EH (cell line): ENCODE measurements at regions not wholly inside any gene's neighbourhood (a gene's known extent, or its start where the extent isn't known, plus 50 kb on each side); places are given as distances from the start of the nearest gene placed in this dataset.
"Not testable (repeated sequence)": the region's sequence is repeated elsewhere in the genome, so short reads cannot be mapped to it uniquely, and the experiment has no call there.

Experiments
- DNase-seq: peaks from one replicate; pipeline ENCODE4 v3.0.0-alpha.2; 2015; ENCODE audit warnings: low read depth

GRCh38 chr19:40940771-40941170 lies 50.3 kb upstream of the CYP2B6 start:
- peak; percentile 39 for DNase-seq

GRCh38 chr19:40938007-40938406 lies 53.1 kb upstream of the CYP2B6 start:
- DNase-seq: not testable (repeated sequence)

GRCh38 chr19:40936755-40937154 lies 54.3 kb upstream of the CYP2B6 start:
- DNase-seq: no peak

GRCh38 chr19:40933025-40933424 lies 51.0 kb upstream of the CYP2A7 start:
- peak; percentile 36 for DNase-seq

DNA sequence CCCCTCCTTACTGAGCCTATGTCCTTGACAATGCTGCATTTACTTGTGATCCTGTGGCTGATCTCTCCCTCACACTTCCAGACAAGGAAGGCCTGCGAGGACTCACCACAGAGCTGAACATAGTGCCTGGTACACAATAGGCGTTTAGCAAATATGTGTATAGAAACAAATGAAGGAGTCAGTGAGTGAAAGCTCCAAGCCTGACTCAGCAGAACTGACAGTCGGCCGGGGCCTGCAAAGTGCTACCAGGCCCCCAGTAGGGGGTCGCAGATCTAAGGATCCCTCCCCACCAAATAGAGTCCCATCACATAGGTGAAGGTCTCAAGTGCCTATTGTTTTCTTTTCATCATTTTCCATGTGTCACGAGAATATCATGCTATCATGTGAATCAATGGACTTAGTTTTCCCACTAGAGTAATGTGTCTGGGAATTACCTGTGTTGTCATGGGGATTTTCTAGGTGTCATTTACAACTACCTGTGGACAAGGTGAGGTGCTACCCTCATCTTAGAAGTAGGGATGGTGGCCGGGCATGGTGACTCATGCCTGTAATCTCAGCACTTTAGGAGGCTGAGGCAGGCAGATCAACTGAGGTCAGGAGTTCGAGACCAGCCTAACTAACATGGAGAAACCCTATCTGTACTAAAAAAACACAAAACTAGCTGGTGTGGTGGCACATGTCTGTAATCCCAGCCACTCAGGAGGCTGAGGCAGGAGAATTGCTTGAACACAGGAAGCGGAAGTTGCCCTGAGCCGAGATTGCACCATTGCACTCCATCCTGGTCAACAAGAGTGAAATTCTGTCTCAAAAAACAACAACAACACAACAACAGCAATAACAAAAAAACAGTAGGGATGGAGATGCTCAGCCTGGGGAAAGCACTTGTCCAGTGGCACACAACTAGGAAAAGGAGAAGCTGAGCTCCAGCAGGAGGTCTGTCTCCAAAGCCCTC lies 50.3 kb upstream of the CYP2A7 start:
- no peak for DNase-seq
